Colonic mucosa (tissue), 4 donors: ENCODE measurements at regions not wholly inside any gene's neighbourhood (a gene's known extent, or its start where the extent isn't known, plus 50 kb on each side); places are given as distances from the start of the nearest gene placed in this dataset.

Experiments used
- DNase-seq: peaks from one replicate; pipeline ENCODE4 v3.0.0-alpha.2; 2020
- H3K27ac ChIP-seq: fragments of 200-600 bp; one replicate; pipeline ENCODE4 v1.8.0; 2021
- H3K27me3 ChIP-seq: fragments of 200-600 bp; one replicate; pipeline ENCODE4 v1.8.0; 2021
- H3K36me3 ChIP-seq: fragments of 200-600 bp; one replicate; pipeline ENCODE4 v1.8.0; 2021
- H3K4me1 ChIP-seq: fragments of 200-600 bp; one replicate; pipeline ENCODE4 v1.8.0; 2021; ENCODE audit warnings: mild to moderate bottlenecking
- H3K4me3 ChIP-seq: fragments of 200-600 bp; one replicate; pipeline ENCODE4 v1.8.0; 2021
- H3K9ac ChIP-seq, 2 donors: one replicate each; pipeline ENCODE4 v1.7.0; 2013; ENCODE audit warnings: control low read depth in 2 of 2, low read depth in 2 of 2, low read length in 2 of 2
- H3K9me3 ChIP-seq: fragments of 200-600 bp; one replicate; pipeline ENCODE4 v1.8.0; 2021
- intact Hi-C: fragments of 100-400 bp; cut with DNase I; formaldehyde crosslinking; loops from one replicate; pipeline ENCODE4 v1.14.1; 2022
- TF ChIP-seq, protein P1 (sequence below): fragments of 200-600 bp; IDR thresholded peaks from one replicate; pipeline ENCODE4 v1.8.0; 2022; ENCODE audit warnings: antibody characterized with exemption, mild to moderate bottlenecking
- donor health status: healthy.
- donor health status: DM: no; HTN: no; CAD: no.
- donor health status: DM: no; HTN: no; CAD: no.

DNA sequence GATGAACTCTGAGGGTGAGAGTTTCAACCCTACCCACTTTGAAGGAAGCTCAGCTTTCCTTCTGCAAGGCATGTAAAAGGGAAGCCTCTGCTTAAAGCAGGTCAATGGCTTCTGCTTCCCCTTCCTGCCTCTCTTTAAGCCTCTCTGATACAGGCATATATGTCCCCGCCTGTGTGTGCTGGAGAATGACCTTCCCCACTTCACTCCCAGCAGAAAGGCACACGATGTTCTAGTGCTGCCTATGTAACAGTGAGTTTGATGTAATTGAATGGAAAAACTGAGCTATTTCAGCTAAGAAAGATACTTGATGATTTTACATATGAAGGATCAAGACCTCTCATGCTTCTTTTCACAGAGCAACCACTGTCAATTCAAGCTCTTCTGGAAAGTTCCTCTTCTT lies 632.2 kb downstream of the HACE1 start:
- no peak for DNase-seq

DNA sequence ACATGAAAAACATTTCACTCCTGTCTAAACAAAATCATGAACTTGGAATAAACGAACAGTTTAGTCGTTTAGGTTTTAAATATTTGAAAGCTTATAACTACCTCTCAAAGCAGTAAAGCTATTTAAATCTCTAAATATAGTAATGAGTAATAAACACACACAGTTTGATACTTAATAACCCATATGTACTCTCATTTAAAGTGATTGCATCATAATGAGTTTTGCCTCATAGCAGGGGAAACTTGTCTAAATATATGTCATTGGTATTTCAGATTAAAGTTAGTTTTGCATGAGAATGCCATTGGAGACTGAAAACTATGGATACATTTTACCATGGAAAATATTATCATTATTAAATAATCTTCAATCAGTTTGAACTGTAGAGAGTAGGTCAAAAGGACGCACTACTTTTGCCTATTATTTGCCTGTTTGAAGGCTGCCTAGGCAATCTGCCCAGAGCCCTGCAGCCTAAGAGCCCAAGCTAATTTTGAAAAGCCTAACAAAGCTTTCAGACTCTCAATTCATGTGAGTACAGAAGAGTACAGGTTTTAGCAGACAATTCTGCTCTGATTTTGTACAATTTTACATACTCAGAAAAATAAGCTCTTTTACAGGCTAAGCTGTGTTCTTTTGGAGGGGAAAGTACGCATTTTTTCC lies 632.8 kb downstream of the HACE1 start:
- no peaks in the 10 kb centered on the region for H3K27me3 ChIP-seq
- no peak for DNase-seq

More for the DNA sequence above, 632.2 kb downstream of the HACE1 start:
- H3K36me3 ChIP-seq = no peaks in the 10 kb centered on the region
- H3K9ac ChIP-seq = no peak overlapping the region
- intact Hi-C loops = no loop called here
- no peaks in the 10 kb centered on the region for H3K9me3 ChIP-seq
- TF ChIP-seq, protein P1, sequence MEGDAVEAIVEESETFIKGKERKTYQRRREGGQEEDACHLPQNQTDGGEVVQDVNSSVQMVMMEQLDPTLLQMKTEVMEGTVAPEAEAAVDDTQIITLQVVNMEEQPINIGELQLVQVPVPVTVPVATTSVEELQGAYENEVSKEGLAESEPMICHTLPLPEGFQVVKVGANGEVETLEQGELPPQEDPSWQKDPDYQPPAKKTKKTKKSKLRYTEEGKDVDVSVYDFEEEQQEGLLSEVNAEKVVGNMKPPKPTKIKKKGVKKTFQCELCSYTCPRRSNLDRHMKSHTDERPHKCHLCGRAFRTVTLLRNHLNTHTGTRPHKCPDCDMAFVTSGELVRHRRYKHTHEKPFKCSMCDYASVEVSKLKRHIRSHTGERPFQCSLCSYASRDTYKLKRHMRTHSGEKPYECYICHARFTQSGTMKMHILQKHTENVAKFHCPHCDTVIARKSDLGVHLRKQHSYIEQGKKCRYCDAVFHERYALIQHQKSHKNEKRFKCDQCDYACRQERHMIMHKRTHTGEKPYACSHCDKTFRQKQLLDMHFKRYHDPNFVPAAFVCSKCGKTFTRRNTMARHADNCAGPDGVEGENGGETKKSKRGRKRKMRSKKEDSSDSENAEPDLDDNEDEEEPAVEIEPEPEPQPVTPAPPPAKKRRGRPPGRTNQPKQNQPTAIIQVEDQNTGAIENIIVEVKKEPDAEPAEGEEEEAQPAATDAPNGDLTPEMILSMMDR = no peak
- H3K4me3 ChIP-seq = no peak overlapping the region
- no peak overlapping the region for H3K27ac ChIP-seq
- no peaks in the 10 kb centered on the region for H3K27me3 ChIP-seq
- H3K4me1 ChIP-seq = no peaks in the 10 kb centered on the region

DNA sequence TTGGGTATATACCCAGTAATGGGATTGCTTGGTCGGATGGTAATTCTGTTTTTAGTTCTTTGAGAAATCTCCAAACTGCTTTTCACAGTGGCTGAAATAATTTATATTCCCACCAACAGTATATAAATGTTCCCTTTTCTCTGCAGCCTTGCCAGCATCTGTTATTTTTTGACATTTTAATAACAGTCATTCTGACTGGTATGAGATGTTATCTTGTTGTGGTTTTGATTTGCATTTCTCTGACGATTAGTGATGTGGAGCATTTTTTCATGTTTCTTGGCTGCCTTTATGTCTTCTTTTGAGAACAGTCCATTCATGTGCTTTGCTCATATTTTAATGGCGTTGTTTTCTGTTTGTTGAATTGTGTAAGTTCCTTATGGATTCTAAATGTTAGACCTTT lies 641.6 kb downstream of the HACE1 start:
- DNase-seq = no peak
- Histone ChIP-seq H3K36me3 (no peaks in the 10 kb centered on the region), H3K27ac (no peak overlapping the region), H3K9me3 (no peaks in the 10 kb centered on the region), H3K4me3 (no peak overlapping the region), H3K9ac (no peak overlapping the region), H3K27me3 (no peaks in the 10 kb centered on the region), H3K4me1 (no peaks in the 10 kb centered on the region)
- intact Hi-C loops = no loop called here
- TF ChIP-seq, protein P1 = no peak

More for the DNA sequence above, 632.8 kb downstream of the HACE1 start:
- H3K4me1 ChIP-seq = no peaks in the 10 kb centered on the region
- H3K9me3 ChIP-seq = no peaks in the 10 kb centered on the region
- no peaks in the 10 kb centered on the region for H3K36me3 ChIP-seq
- no peak overlapping the region for H3K27ac ChIP-seq
- intact Hi-C loops = no loop called here
- no peak overlapping the region for H3K4me3 ChIP-seq
- H3K9ac ChIP-seq = no peak overlapping the region
- TF ChIP-seq, protein P1 = no peak

DNA sequence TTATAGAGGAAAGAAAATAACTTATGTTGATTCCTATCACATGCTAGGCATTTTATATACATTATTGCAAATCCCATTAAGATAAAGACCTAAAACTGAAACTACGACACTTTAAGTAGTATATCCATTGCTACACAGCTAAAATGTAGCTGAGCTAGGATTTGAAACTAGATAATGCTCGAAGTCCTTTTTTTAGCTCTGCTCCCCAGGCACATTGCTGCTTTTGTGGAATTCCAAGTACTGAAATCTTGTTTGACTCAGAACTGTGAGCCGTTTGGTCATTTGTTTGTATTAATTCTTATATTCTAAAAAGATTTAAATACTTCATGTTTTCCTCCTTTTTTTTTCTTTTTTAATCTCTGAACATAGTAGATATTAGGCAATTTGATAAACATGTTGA lies 644.8 kb downstream of the HACE1 start:
- TF ChIP-seq, protein P1 = no peak
- Histone ChIP-seq H3K9me3 (no peaks in the 10 kb centered on the region), H3K36me3 (no peaks in the 10 kb centered on the region), H3K9ac (no peak overlapping the region), H3K27ac (no peak overlapping the region), H3K27me3 (no peaks in the 10 kb centered on the region), H3K4me3 (no peak overlapping the region), H3K4me1 (no peaks in the 10 kb centered on the region)
- no peak for DNase-seq
- intact Hi-C loops = no loop called here

GRCh38 chr6:104212977-104213668 lies 646.6 kb downstream of the HACE1 start:
- no peaks in the 10 kb centered on the region for H3K9me3 ChIP-seq
- TF ChIP-seq, protein P1 = no peak
- H3K4me1 ChIP-seq = no peaks in the 10 kb centered on the region
- no peak overlapping the region for H3K27ac ChIP-seq
- no peaks in the 10 kb centered on the region for H3K36me3 ChIP-seq
- H3K4me3 ChIP-seq = no peak overlapping the region
- H3K27me3 ChIP-seq = no peaks in the 10 kb centered on the region
- intact Hi-C loops = no loop called here
- no peak overlapping the region for H3K9ac ChIP-seq
- no peak for DNase-seq
